Testis (tissue), 2 donors: ENCODE measurements at regions not wholly inside any gene's neighbourhood (a gene's known extent, or its start where the extent isn't known, plus 50 kb on each side); places are given as distances from the start of the nearest gene placed in this dataset.

ENCODE experiments used
- POLR2A ChIP-seq: fragments of 450-650 bp; IDR thresholded peaks from one replicate; pipeline ENCODE4 v1.6.1; 2017; ENCODE audit warnings: antibody characterized with exemption, mild to moderate bottlenecking, moderate library complexity
- TF ChIP-seq, protein P1 (sequence below), 3 experiments: fragments of 450-650 bp in 2 of 3; fragments of 200-600 bp in 1 of 3; sonication (generic) in 1 of 3; IDR thresholded peaks; one replicate each; pipeline ENCODE4 v1.5.1; 2016 to 2019; ENCODE audit warnings: antibody characterized with exemption in 3 of 3, mild to moderate bottlenecking in 2 of 3, moderate library complexity in 1 of 3

DNA sequence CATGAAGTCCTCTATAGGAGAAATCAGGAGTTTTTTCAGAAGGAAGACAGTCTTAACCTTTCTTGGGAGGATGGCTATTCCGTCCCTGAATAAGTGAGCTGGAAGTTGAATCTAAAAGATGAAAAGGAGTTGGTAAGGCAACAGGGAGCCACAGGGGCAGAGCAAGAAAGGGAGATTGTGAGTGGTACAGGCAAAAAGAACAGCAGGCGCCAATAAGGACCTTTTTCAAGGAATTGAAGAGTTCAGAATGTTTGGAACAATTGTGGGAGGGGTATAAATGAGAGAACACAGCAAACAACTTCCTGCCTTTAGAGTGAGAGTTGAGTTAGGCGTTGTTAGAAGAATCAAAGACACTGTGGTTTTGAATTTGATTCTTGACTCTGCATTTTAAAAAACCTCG lies 1003.7 kb downstream of the EPHA7 start:
- TF ChIP-seq, protein P1, sequence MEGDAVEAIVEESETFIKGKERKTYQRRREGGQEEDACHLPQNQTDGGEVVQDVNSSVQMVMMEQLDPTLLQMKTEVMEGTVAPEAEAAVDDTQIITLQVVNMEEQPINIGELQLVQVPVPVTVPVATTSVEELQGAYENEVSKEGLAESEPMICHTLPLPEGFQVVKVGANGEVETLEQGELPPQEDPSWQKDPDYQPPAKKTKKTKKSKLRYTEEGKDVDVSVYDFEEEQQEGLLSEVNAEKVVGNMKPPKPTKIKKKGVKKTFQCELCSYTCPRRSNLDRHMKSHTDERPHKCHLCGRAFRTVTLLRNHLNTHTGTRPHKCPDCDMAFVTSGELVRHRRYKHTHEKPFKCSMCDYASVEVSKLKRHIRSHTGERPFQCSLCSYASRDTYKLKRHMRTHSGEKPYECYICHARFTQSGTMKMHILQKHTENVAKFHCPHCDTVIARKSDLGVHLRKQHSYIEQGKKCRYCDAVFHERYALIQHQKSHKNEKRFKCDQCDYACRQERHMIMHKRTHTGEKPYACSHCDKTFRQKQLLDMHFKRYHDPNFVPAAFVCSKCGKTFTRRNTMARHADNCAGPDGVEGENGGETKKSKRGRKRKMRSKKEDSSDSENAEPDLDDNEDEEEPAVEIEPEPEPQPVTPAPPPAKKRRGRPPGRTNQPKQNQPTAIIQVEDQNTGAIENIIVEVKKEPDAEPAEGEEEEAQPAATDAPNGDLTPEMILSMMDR (IDR thresholded peaks at IDR 0.05): no peak
- TF ChIP-seq POLR2A: no peak
